ENCODE measurements at regions not wholly inside any gene's neighbourhood (a gene's known extent, or its start where the extent isn't known, plus 50 kb on each side); places are given as distances from the start of the nearest gene placed in this dataset.

GRCh38 chr14:58881433-58881832 lies 243.7 kb downstream of the DACT1 start (continued):
- no peak for TF ChIP-seq SRF (IDR thresholded peaks at IDR 0.05; ENCODE audit: low read depth, low read length)
